ENCODE measurements at regions not wholly inside any gene's neighbourhood (a gene's known extent, or its start where the extent isn't known, plus 50 kb on each side); places are given as distances from the start of the nearest gene placed in this dataset.

GRCh38 chr15:92528736-92529135, 126.8 kb downstream of the FAM174B start:
- Histone ChIP-seq H3K27ac (ENCODE audit: control insufficient read depth, insufficient read depth, low read length) (no peak overlapping the region), H4K20me1 (ENCODE audit: control insufficient read depth, extremely low read depth, insufficient read depth, low read length) (no peaks in the 10 kb centered on the region), H3K9me1 (ENCODE audit: control insufficient read depth, extremely low read depth, insufficient read depth, low read length) (no peaks in the 10 kb centered on the region), H2AFZ (ENCODE audit: control insufficient read depth, low read length) (no peak overlapping the region), H3K4me2 (ENCODE audit: control insufficient read depth, extremely low read depth, insufficient read depth, low read depth, low read length) (no peak overlapping the region), H3K9me3 (ENCODE audit: control insufficient read depth, low read depth, low read length) (no peaks in the 10 kb centered on the region), H3K27me3 (ENCODE audit: control insufficient read depth, extremely low read depth, insufficient read depth, low read length) (no peaks in the 10 kb centered on the region), H3K36me3 (ENCODE audit: control insufficient read depth in 2 of 2, extremely low read depth in 1 of 2, insufficient read depth in 2 of 2, low read length in 2 of 2) (no peaks in the 10 kb centered on the region), H3K4me1 (ENCODE audit: control insufficient read depth, extremely low read depth, insufficient read depth, low read length) (no peaks in the 10 kb centered on the region), H3K4me3 (ENCODE audit: control insufficient read depth in 2 of 3, extremely low read depth in 1 of 3, insufficient read depth in 2 of 3, low read depth in 1 of 3, low read length in 3 of 3) (no peak overlapping the region), H3K9ac (ENCODE audit: control insufficient read depth, extremely low read depth, insufficient read depth, low read length) (no peak overlapping the region), H3K79me2 (ENCODE audit: control insufficient read depth, insufficient read depth, low read length) (no peaks in the 10 kb centered on the region)
- FAIRE-seq (no peak), DNase-seq (ENCODE audit: low read depth, low spot score) (no peak)
- TF ChIP-seq CTCF (optimal IDR thresholded peaks at IDR 0.05 in 1 of 3, IDR thresholded peaks at IDR 0.05 in 1 of 3, conservative IDR thresholded peaks at IDR 0.05 in 1 of 3; ENCODE audit: extremely low read depth in 1 of 3, insufficient read depth in 2 of 3, low read length in 3 of 3): no peak
- dilution Hi-C loops (cut with MboI; ENCODE audit: extremely low pct_ligation_motif_present, low sequenced_read_pairs): no loop called here

- H3K79me2 ChIP-seq (ENCODE audit: control insufficient read depth, insufficient read depth, low read length): no peaks in the 10 kb centered on the region
- H3K36me3 ChIP-seq (ENCODE audit: control insufficient read depth in 2 of 2, extremely low read depth in 1 of 2, insufficient read depth in 2 of 2, low read length in 2 of 2): no peaks in the 10 kb centered on the region
- no peak for DNase-seq (ENCODE audit: low read depth, low spot score)
- H3K4me2 ChIP-seq (ENCODE audit: control insufficient read depth, extremely low read depth, insufficient read depth, low read depth, low read length): no peak overlapping the region
- no peaks in the 10 kb centered on the region for H3K27me3 ChIP-seq (ENCODE audit: control insufficient read depth, extremely low read depth, insufficient read depth, low read length)
- H4K20me1 ChIP-seq (ENCODE audit: control insufficient read depth, extremely low read depth, insufficient read depth, low read length): no peaks in the 10 kb centered on the region
- no peaks in the 10 kb centered on the region for H3K9me3 ChIP-seq (ENCODE audit: control insufficient read depth, low read depth, low read length)
- no peak overlapping the region for H3K4me3 ChIP-seq (ENCODE audit: control insufficient read depth in 2 of 3, extremely low read depth in 1 of 3, insufficient read depth in 2 of 3, low read depth in 1 of 3, low read length in 3 of 3)
- H2AFZ ChIP-seq (ENCODE audit: control insufficient read depth, low read length): no peak overlapping the region
- dilution Hi-C loops (cut with MboI; ENCODE audit: extremely low pct_ligation_motif_present, low sequenced_read_pairs): no loop called here
- no peak overlapping the region for H3K27ac ChIP-seq (ENCODE audit: control insufficient read depth, insufficient read depth, low read length)
- no peaks in the 10 kb centered on the region for H3K9me1 ChIP-seq (ENCODE audit: control insufficient read depth, extremely low read depth, insufficient read depth, low read length)
- FAIRE-seq: no peak
- TF ChIP-seq CTCF (optimal IDR thresholded peaks at IDR 0.05 in 1 of 3, IDR thresholded peaks at IDR 0.05 in 1 of 3, conservative IDR thresholded peaks at IDR 0.05 in 1 of 3; ENCODE audit: extremely low read depth in 1 of 3, insufficient read depth in 2 of 3, low read length in 3 of 3) (no peak), EZH2 (IDR thresholded peaks at IDR 0.05; ENCODE audit: low read length) (no peak)
- H3K9ac ChIP-seq (ENCODE audit: control insufficient read depth, extremely low read depth, insufficient read depth, low read length): no peak overlapping the region
- H3K4me1 ChIP-seq (ENCODE audit: control insufficient read depth, extremely low read depth, insufficient read depth, low read length): no peaks in the 10 kb centered on the region
Measured at GRCh38 chr15:92527197-92527596, 128.4 kb downstream of the FAM174B start.

Data from keratinocyte (primary cell).